Thyroid gland (tissue), 4 donors: ENCODE measurements at regions not wholly inside any gene's neighbourhood (a gene's known extent, or its start where the extent isn't known, plus 50 kb on each side); places are given as distances from the start of the nearest gene placed in this dataset.

ENCODE experiments used
- CTCF ChIP-seq, 6 experiments: fragments of 200-600 bp in 3 of 6; fragments of 450-650 bp in 3 of 6; sonication (generic) in 3 of 6; IDR thresholded peaks; one replicate each; pipeline ENCODE4 v1.5.1; 2016 to 2019; ENCODE audit warnings: antibody characterized with exemption in 6 of 6, mild to moderate bottlenecking in 2 of 6, inconsistent platforms in 1 of 6, moderate library complexity in 1 of 6
- POLR2A ChIP-seq, 2 donors: fragments of 450-650 bp; IDR thresholded peaks; one replicate each; pipeline ENCODE4 v1.6.1; 2017; ENCODE audit warnings: antibody characterized with exemption in 2 of 2, mild to moderate bottlenecking in 2 of 2, moderate library complexity in 1 of 2

- TF ChIP-seq POLR2A (IDR thresholded peaks at IDR 0.05) (no peak), CTCF (IDR thresholded peaks at IDR 0.05) (no peak)
These were observed 612.1 kb downstream of the MRPL39 start for GRCh38 chr21:24995216-24995615.
